ENCODE measurements at regions not wholly inside any gene's neighbourhood (a gene's known extent, or its start where the extent isn't known, plus 50 kb on each side); places are given as distances from the start of the nearest gene placed in this dataset.

- H3K4me1 ChIP-seq (ENCODE audit: low read depth): no peaks in the 10 kb centered on the region
- H3K36me3 ChIP-seq (ENCODE audit: low read depth): no peaks in the 10 kb centered on the region
- H3K9me3 ChIP-seq: no peaks in the 10 kb centered on the region
- ATAC-seq (no peak), DNase-seq (no peak)
- intact Hi-C loops (cut with DNase I, micrococcal nuclease): no loop called here
- H3K4me3 ChIP-seq: no peak overlapping the region
- TF ChIP-seq, protein P1, sequence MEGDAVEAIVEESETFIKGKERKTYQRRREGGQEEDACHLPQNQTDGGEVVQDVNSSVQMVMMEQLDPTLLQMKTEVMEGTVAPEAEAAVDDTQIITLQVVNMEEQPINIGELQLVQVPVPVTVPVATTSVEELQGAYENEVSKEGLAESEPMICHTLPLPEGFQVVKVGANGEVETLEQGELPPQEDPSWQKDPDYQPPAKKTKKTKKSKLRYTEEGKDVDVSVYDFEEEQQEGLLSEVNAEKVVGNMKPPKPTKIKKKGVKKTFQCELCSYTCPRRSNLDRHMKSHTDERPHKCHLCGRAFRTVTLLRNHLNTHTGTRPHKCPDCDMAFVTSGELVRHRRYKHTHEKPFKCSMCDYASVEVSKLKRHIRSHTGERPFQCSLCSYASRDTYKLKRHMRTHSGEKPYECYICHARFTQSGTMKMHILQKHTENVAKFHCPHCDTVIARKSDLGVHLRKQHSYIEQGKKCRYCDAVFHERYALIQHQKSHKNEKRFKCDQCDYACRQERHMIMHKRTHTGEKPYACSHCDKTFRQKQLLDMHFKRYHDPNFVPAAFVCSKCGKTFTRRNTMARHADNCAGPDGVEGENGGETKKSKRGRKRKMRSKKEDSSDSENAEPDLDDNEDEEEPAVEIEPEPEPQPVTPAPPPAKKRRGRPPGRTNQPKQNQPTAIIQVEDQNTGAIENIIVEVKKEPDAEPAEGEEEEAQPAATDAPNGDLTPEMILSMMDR (IDR thresholded peaks at IDR 0.05): no peak
These were observed 466.5 kb downstream of the MATN1 start for GRCh38 chr1:30256911-30257310.

DNA sequence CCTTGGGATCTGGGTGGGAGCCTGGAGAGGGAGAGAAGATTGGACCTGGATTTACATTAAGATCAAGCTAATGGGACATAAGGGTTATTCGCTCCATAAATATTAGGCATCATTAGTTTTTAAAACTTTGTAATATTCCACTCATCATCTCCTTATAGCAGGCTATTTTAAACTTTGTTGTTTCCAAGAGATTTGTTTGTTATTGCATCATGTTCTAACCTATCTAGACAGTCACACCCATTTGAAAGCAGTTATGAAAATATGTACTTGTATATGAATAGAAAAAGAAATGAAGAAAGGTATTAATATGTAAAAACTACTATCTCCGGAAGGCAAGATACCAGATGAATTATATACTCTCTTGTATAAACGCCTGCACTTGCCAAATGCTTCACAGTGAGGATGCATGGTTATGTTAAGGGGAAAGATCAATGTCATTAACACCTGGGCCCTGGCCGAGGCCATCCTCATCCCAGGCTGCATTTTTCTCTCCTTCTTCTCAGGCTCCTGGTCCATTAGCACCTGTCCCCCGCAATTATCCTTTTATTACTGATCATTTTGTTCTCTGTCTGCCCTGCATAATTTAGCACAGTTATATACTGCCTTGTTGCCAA is 468.2 kb downstream of the MATN1 start:
- Histone ChIP-seq H3K4me3 (no peak overlapping the region), H3K36me3 (ENCODE audit: low read depth) (no peaks in the 10 kb centered on the region), H3K4me1 (ENCODE audit: low read depth) (no peaks in the 10 kb centered on the region), H3K9me3 (no peaks in the 10 kb centered on the region)
- TF ChIP-seq, protein P1 (IDR thresholded peaks at IDR 0.05): no peak
- DNase-seq: no peak
- intact Hi-C loops (cut with DNase I, micrococcal nuclease): no loop called here
- no peak for ATAC-seq

DNA sequence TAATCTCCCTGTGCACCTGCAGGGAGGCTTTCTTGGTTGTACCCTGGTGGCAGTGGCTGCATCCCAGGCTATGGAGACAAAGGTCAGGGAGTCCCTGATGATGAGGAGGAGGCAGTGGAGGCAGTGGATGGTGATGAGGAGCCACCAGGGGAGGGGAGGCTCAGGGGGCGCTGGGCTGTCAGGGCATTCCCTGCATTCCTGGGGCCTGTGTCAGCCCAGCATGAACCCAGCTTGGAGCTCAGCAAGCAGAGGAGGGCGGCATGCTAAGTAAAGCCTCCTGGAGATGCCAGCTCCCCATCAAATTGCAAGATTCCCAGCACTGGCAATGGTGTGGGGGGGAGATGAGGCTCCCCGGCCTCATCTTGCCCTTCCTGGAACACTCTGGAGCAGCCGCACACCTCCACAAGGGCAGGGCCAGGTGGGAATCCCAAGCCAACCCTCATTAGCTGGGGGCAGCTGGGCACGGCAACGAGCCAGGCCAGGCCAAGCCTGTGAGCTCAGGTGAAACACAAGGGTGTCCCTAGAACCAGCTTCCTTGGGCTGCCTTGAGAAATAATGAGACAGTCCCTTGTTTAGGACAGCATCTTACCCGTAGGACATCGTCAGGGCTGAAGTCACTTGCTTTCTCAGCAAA is 469.5 kb downstream of the MATN1 start:
- Histone ChIP-seq H3K9me3 (no peaks in the 10 kb centered on the region), H3K36me3 (ENCODE audit: low read depth) (no peaks in the 10 kb centered on the region), H3K4me3 (no peak overlapping the region), H3K4me1 (ENCODE audit: low read depth) (no peaks in the 10 kb centered on the region)
- DNase-seq (no peak), ATAC-seq (no peak)
- intact Hi-C loops (cut with DNase I, micrococcal nuclease): no loop called here
- TF ChIP-seq, protein P1 (IDR thresholded peaks at IDR 0.05): no peak

DNA sequence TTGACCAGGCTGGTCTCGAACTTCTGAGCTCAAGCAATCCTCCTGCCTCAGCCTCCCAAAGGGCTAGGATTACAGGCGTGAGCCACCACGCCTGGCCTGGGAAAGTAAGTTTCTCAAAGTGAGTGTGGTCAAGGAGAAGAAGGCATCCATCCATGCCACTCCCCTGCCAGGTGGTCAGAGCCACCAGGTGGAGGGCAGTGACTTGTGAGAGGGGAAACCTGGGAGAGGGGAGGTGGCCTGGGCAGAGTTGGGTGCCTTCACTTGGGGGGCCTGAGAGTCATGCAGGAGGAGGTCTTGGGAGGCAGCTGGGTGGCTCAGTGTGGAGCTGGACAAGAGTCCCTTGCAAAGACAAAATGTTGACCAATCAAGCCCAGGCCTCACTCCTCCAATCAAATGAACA is 470.0 kb downstream of the MATN1 start:
- ATAC-seq: no peak

GRCh38 chr1:30250984-30251850 is 472.2 kb downstream of the MATN1 start:
- intact Hi-C loops (cut with DNase I, micrococcal nuclease): no loop called here
- H3K9me3 ChIP-seq: no peaks in the 10 kb centered on the region
- H3K36me3 ChIP-seq (ENCODE audit: low read depth): no peaks in the 10 kb centered on the region
- DNase-seq (no peak), ATAC-seq (no peak)
- TF ChIP-seq, protein P1 (IDR thresholded peaks at IDR 0.05): no peak
- H3K4me1 ChIP-seq (ENCODE audit: low read depth): no peaks in the 10 kb centered on the region
- H3K4me3 ChIP-seq: no peak overlapping the region

More for the DNA sequence above, 470.0 kb downstream of the MATN1 start:
- TF ChIP-seq, protein P1 (IDR thresholded peaks at IDR 0.05): no peak
- Histone ChIP-seq H3K4me3 (no peak overlapping the region), H3K4me1 (ENCODE audit: low read depth) (no peaks in the 10 kb centered on the region), H3K36me3 (ENCODE audit: low read depth) (no peaks in the 10 kb centered on the region), H3K9me3 (no peaks in the 10 kb centered on the region)
- no peak for DNase-seq
- intact Hi-C loops (cut with DNase I, micrococcal nuclease): no loop called here

Measured in mucosa of descending colon (tissue), 3 donors.